HUES48 (cell line): ENCODE measurements at regions not wholly inside any gene's neighbourhood (a gene's known extent, or its start where the extent isn't known, plus 50 kb on each side); places are given as distances from the start of the nearest gene placed in this dataset.
A peak's percentile ranks its signal among the peaks of the same experiment; 100 is the strongest.

Experiments used
- H3K27ac ChIP-seq: one replicate; pipeline ENCODE4 v1.7.0; 2013; ENCODE audit warnings: low read depth, low read length, inconsistent platforms
- H3K27me3 ChIP-seq: 2 replicates; pipeline ENCODE4 v1.6.1; 2013; ENCODE audit warnings: mild to moderate bottlenecking, low read length; ENCODE audit not compliant: control insufficient read depth, insufficient read depth
- H3K36me3 ChIP-seq: 2 replicates; pipeline ENCODE4 v1.6.1; 2013; ENCODE audit warnings: low read length; ENCODE audit not compliant: control insufficient read depth, insufficient read depth
- H3K4me1 ChIP-seq: 2 replicates; pipeline ENCODE4 v1.6.1; 2013; ENCODE audit warnings: mild to moderate bottlenecking, low read length; ENCODE audit not compliant: control insufficient read depth, insufficient read depth
- H3K4me3 ChIP-seq: 2 replicates; pipeline ENCODE4 v1.5.1; 2013; ENCODE audit warnings: mild to moderate bottlenecking, low read depth, low read length
- H3K9ac ChIP-seq: 2 replicates; pipeline ENCODE4 v1.6.1; 2013; ENCODE audit warnings: mild to moderate bottlenecking, low read depth, low read length, moderate library complexity
- H3K9me3 ChIP-seq: 2 replicates; pipeline ENCODE4 v1.6.1; 2013; ENCODE audit warnings: low read length; ENCODE audit not compliant: control insufficient read depth, insufficient read depth

GRCh38 chr20:1824834-1825233, 70.4 kb upstream of the SIRPA start:
- H3K4me3 ChIP-seq, result no peak overlapping the region
- H3K27me3 ChIP-seq, result no peaks in the 10 kb centered on the region
- no peaks in the 10 kb centered on the region for H3K36me3 ChIP-seq
- no peak overlapping the region for H3K27ac ChIP-seq
- no peak overlapping the region for H3K9ac ChIP-seq
- H3K4me1 ChIP-seq, result peaks cover 2% of the 10 kb centered on the region; the same call in 1 of the 2 replicates
- no peaks in the 10 kb centered on the region for H3K9me3 ChIP-seq

- Histone ChIP-seq H3K9ac (no peak overlapping the region), H3K27ac (no peak overlapping the region), H3K36me3 (no peaks in the 10 kb centered on the region), H3K27me3 (no peaks in the 10 kb centered on the region), H3K4me3 (no peak overlapping the region), H3K9me3 (no peaks in the 10 kb centered on the region), H3K4me1 (peaks cover 9% of the 10 kb centered on the region)
Observed at GRCh38 chr20:1824181-1824580, 71.0 kb upstream of the SIRPA start.

DNA sequence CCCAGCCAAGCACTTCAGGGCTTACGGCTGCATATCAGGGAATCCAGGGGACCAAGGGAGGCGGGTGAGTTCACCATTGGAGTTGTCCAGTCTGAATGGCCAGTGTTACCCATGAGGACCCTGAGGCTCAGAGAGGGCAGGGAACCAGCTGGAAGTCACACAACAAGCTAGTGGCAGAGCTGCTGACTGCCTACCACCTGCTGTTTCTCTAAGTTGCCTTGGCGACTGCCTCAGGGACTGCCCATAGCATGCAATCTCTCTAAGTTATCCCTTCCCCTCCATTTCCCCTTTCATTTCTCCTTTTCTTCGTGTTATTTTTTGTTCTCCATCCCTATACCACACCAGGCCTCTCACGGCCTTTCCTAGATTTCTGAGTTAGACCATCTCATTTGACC, 71.8 kb upstream of the SIRPA start:
- H3K9ac ChIP-seq, result no peak overlapping the region
- H3K4me1 ChIP-seq, result peaks cover 16% of the 10 kb centered on the region
- no peak overlapping the region for H3K4me3 ChIP-seq
- H3K27me3 ChIP-seq, result no peaks in the 10 kb centered on the region
- no peaks in the 10 kb centered on the region for H3K36me3 ChIP-seq
- H3K9me3 ChIP-seq, result no peaks in the 10 kb centered on the region
- H3K27ac ChIP-seq, result no peak overlapping the region

DNA sequence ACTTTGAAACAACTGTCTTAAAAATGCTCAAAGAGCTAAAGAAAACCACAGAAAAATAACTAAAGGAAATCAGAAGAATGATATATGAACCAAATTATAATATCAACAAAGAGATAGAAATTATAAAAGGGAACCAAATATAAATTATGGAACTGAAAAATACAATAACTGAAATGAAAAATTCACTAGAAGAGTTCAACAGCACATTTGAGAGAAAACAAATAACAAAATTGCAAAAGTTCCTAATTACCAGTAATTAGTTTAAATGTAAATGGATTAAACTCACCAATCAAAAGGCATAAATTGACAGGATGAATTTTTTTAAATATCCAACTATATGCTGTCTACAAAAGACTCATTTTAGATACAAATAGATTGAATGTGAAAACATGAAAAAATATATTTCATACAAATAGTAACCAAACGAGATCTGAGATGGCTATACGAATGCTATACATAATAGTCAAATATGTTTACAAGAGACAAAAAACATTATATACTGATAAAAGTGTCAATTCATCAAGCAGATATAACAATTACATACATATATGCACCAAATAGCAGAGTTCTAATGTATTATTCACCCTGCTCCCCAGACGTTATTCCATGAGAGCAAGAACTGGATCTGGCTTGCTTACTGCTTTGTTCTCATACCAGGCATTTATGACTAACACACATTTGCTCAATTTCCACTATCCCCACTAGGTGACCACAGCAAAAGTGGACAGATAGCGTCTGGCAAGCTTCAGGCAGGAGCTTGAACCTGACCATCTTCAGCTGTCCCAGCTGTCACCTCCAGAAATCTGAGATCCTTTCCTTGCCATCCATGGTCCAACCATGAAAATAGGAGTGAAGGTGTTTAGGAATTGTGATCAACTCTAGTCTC, 72.4 kb upstream of the SIRPA start:
- Histone ChIP-seq H3K9ac (no peak overlapping the region), H3K27ac (no peak overlapping the region), H3K4me1 (peaks cover 22% of the 10 kb centered on the region), H3K36me3 (no peaks in the 10 kb centered on the region), H3K9me3 (no peaks in the 10 kb centered on the region), H3K27me3 (no peaks in the 10 kb centered on the region), H3K4me3 (no peak overlapping the region)

GRCh38 chr20:1820138-1821079, 74.8 kb upstream of the SIRPA start:
- H3K9ac ChIP-seq, result no peak overlapping the region

GRCh38 chr20:1819311-1820137, 75.7 kb upstream of the SIRPA start:
- Histone ChIP-seq H3K9me3 (no peaks in the 10 kb centered on the region), H3K27ac (peak overlapping the region; percentile 64), H3K9ac (no peak overlapping the region), H3K27me3 (no peaks in the 10 kb centered on the region), H3K36me3 (no peaks in the 10 kb centered on the region), H3K4me3 (no peak overlapping the region), H3K4me1 (peaks cover 25% of the 10 kb centered on the region)

More at GRCh38 chr20:1820138-1821079, 74.8 kb upstream of the SIRPA start:
- Histone ChIP-seq H3K4me1 (peaks cover 25% of the 10 kb centered on the region), H3K27me3 (no peaks in the 10 kb centered on the region), H3K27ac (no peak overlapping the region), H3K4me3 (no peak overlapping the region), H3K9me3 (no peaks in the 10 kb centered on the region), H3K36me3 (no peaks in the 10 kb centered on the region)

DNA sequence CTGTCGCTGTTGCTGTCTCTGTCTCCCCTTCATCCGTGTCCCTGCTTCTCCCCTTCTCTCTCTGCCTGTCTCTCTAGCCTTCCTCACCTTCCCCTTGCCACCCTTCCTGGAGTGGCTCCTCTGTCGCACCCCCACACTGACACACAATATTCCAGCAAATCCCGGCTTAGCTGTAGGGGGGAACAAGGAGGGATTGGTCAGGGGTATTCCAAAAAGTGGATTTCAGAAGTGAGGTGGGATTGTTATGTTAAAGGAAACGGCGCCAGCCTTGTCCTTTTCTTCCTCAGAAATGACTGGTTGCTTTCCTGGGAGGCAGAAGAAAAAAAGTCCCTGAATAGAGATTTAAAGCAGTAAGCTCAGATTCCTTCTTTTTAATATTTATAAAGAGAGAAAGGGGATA, 76.3 kb upstream of the SIRPA start:
- Histone ChIP-seq H3K27me3 (no peaks in the 10 kb centered on the region), H3K9ac (no peak overlapping the region), H3K4me3 (no peak overlapping the region), H3K36me3 (no peaks in the 10 kb centered on the region), H3K9me3 (no peaks in the 10 kb centered on the region), H3K27ac (peak overlapping the region; percentile 64), H3K4me1 (peaks cover 25% of the 10 kb centered on the region)

GRCh38 chr20:1818247-1818840, 76.9 kb upstream of the SIRPA start:
- Histone ChIP-seq H3K9ac (no peak overlapping the region), H3K9me3 (no peaks in the 10 kb centered on the region), H3K27ac (no peak overlapping the region), H3K27me3 (no peaks in the 10 kb centered on the region), H3K4me1 (peaks cover 25% of the 10 kb centered on the region), H3K36me3 (no peaks in the 10 kb centered on the region), H3K4me3 (no peak overlapping the region)

DNA sequence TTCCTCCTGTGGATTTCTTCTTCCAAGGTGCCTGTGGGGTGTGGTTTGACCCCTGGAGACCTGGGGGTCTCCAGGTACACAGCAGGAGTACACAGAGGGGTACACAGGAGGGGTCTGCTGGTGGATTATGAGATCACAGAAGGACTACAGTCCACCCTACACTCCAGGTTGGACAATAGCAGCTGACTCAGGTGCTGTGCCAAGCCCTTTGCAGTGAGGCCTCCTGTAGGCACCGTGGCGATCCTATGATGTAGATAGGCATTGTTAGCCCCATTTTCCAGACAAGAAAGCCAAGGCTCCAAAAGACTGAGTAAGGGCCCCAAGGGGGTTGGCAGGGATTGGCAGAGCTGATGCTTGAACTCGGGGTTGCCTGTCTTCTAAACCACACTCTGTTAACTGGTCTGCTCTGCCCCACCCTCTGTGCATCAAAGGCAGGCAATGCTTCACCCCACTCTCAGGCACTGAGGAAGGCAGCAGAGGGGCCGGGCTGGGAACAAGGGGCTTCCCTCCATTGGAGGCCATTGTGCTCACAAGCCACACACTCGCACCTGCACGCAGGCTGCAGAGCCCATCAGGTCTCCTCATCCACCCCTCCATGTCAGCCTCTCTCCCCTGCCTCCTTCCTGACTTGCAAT, 77.5 kb upstream of the SIRPA start:
- Histone ChIP-seq H3K27me3 (no peaks in the 10 kb centered on the region), H3K27ac (no peak overlapping the region), H3K9me3 (no peaks in the 10 kb centered on the region), H3K4me1 (peaks cover 25% of the 10 kb centered on the region), H3K9ac (no peak overlapping the region), H3K36me3 (no peaks in the 10 kb centered on the region), H3K4me3 (no peak overlapping the region)
